Gastrocnemius medialis (tissue), 4 donors: ENCODE measurements at regions not wholly inside any gene's neighbourhood (a gene's known extent, or its start where the extent isn't known, plus 50 kb on each side); places are given as distances from the start of the nearest gene placed in this dataset.

Experiments
- POLR2A ChIP-seq, 2 donors: fragments of 450-650 bp; IDR thresholded peaks; one replicate each; pipeline ENCODE4 v1.6.1; 2017; ENCODE audit warnings: antibody characterized with exemption in 2 of 2, mild to moderate bottlenecking in 2 of 2, moderate library complexity in 2 of 2
- TF ChIP-seq, protein P1 (sequence below), 5 experiments: fragments of 450-650 bp in 3 of 5; fragments of 200-600 bp in 2 of 5; sonication (generic) in 2 of 5; IDR thresholded peaks in 4 of 5; conservative IDR thresholded peaks in 1 of 5; 1 replicate in 4 of 5; 2 replicates in 1 of 5; pipeline ENCODE4 v1.5.1; 2016 to 2019; ENCODE audit warnings: antibody characterized with exemption in 5 of 5, mild to moderate bottlenecking in 3 of 5, moderate library complexity in 3 of 5

DNA sequence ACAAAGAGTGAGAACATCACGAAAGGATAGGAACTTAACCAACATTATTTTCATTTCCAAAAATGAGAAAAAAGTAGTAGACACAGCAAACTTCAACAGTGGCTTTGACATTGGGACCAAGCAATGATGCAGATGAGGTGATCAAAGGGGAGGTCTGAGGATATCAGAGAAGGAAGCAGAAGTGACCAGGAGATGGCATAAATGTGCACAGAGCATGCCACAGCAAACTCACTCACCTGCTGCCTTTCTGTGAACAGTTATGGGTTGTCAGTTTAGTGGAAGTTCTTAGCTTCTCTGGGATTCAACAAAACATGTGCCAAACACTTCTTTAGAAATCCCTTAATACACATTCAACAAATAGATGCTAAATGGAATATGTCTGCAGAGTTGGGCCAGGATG, 290.1 kb downstream of the PLPP3 start:
- TF ChIP-seq, protein P1, sequence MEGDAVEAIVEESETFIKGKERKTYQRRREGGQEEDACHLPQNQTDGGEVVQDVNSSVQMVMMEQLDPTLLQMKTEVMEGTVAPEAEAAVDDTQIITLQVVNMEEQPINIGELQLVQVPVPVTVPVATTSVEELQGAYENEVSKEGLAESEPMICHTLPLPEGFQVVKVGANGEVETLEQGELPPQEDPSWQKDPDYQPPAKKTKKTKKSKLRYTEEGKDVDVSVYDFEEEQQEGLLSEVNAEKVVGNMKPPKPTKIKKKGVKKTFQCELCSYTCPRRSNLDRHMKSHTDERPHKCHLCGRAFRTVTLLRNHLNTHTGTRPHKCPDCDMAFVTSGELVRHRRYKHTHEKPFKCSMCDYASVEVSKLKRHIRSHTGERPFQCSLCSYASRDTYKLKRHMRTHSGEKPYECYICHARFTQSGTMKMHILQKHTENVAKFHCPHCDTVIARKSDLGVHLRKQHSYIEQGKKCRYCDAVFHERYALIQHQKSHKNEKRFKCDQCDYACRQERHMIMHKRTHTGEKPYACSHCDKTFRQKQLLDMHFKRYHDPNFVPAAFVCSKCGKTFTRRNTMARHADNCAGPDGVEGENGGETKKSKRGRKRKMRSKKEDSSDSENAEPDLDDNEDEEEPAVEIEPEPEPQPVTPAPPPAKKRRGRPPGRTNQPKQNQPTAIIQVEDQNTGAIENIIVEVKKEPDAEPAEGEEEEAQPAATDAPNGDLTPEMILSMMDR (IDR thresholded peaks at IDR 0.05 in 4 of 5, conservative IDR thresholded peaks at IDR 0.05 in 1 of 5): no peak
- no peak for TF ChIP-seq POLR2A (IDR thresholded peaks at IDR 0.05)
